Neural progenitor cell (in vitro differentiated cells): ENCODE measurements at regions not wholly inside any gene's neighbourhood (a gene's known extent, or its start where the extent isn't known, plus 50 kb on each side); places are given as distances from the start of the nearest gene placed in this dataset.

Experiments used
- CTCF ChIP-seq: fragments of 200-600 bp; sonication (generic); IDR thresholded peaks from 2 replicates; pipeline ENCODE4 v1.5.1; 2017; ENCODE audit warnings: antibody characterized with exemption, mild to moderate bottlenecking
- EZH2 ChIP-seq: fragments of 200-600 bp; sonication (generic); IDR thresholded peaks from 2 replicates; pipeline ENCODE4 v1.6.1; 2017; ENCODE audit warnings: antibody characterized with exemption, mild to moderate bottlenecking, moderate library complexity
- EZH2phosphoT487 ChIP-seq: fragments of 200-600 bp; sonication (generic); IDR thresholded peaks from 2 replicates; pipeline ENCODE4 v1.6.1; 2017; ENCODE audit warnings: antibody characterized with exemption

- no peak for TF ChIP-seq CTCF
- no peak for TF ChIP-seq EZH2
- TF ChIP-seq EZH2phosphoT487: no peak
Measured at GRCh38 chr13:51021811-51022210, 89.3 kb downstream of the C13orf42 start.
